Stimulated activated naive CD8-positive, alpha-beta T cell treated with anti-CD3 and anti-CD28 coated beads, Interleukin-15, amount 100 ng/mL, for 72 hours (primary cell): ENCODE measurements at regions not wholly inside any gene's neighbourhood (a gene's known extent, or its start where the extent isn't known, plus 50 kb on each side); places are given as distances from the start of the nearest gene placed in this dataset.

ENCODE experiments used
- ATAC-seq: fragments of 150-1000 bp; cut with Tn5 transposase; 2 replicates; pipeline ENCODE4 v1.10.0; 2021; ENCODE audit warnings: mild to moderate bottlenecking, moderate library complexity
- DNase-seq, 2 donors: peaks; one replicate each; pipeline ENCODE4 v3.0.0; 2021 to 2022
- H3K27ac Mint-ChIP-seq, 2 donors: one replicate each; pipeline ENCODE4 v1.8.0; 2022; ENCODE audit warnings: mild to moderate bottlenecking in 2 of 2, mixed read lengths in 2 of 2, moderate library complexity in 2 of 2
- H3K27me3 Mint-ChIP-seq: one replicate; pipeline ENCODE4 v1.8.0; 2022; ENCODE audit warnings: mixed read lengths
- H3K4me1 Mint-ChIP-seq: one replicate; pipeline ENCODE4 v1.8.0; 2022; ENCODE audit warnings: mild to moderate bottlenecking, mixed read lengths
- H3K4me3 Mint-ChIP-seq, 2 donors: one replicate each; pipeline ENCODE4 v1.8.0; 2022; ENCODE audit warnings: mild to moderate bottlenecking in 2 of 2, mixed read lengths in 2 of 2, moderate library complexity in 1 of 2
- H3K9me3 Mint-ChIP-seq, 2 donors: one replicate each; pipeline ENCODE4 v1.8.0; 2022; ENCODE audit warnings: mixed read lengths in 2 of 2

DNA sequence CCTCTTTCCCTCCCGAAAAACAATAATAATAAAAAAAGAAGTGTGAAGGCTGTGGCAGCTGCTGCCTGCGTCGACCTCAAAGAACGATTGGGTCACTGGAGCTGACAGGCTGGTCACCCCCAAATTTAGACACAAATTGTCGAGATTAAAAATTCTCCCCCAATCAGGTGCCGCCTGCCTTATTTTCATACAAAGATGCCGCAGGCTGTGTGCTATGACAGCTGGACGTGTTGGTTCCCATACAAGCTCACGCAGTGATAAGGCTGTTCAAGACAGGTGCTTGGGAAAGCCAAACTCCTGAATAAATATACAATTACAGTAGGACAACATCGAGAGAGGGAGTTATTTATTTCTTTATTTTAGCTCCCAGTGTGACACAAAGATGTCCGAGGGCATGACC lies 1041.8 kb downstream of the VRK1 start:
- Mint-ChIP-seq H3K4me3 (no peak overlapping the region), H3K9me3 (no peaks in the 10 kb centered on the region), H3K27me3 (no peaks in the 10 kb centered on the region), H3K4me1 (peaks cover 9% of the 10 kb centered on the region), H3K27ac (peak overlapping the region in 1 of 2 donors; percentile 30)
- ATAC-seq (no peak), DNase-seq (no peak)

DNA sequence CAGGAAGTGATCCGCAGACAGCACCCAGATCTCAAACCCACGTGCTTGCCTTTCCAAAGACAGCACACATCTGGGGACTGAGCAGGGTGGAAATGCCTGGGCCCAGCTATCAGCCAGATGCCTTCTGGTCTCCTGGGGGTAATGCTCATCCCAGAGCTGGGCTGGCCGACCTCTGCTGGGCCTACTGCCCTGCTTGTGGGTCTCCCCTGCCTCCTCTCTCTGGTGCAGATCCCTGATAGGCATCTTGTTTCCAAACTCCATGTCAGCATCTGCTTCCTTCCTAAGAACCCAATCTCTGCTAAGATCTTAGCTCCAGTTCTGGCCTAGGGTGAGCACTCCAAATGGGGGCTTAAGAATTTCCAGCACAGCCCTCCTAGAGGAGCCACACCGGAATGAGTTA lies 1043.0 kb downstream of the VRK1 start:
- Mint-ChIP-seq H3K4me1 (peaks cover 9% of the 10 kb centered on the region), H3K27ac (peak overlapping the region in 1 of 2 donors; percentile 24), H3K27me3 (no peaks in the 10 kb centered on the region), H3K9me3 (no peaks in the 10 kb centered on the region), H3K4me3 (no peak overlapping the region)
- no peak for ATAC-seq
- no peak for DNase-seq

DNA sequence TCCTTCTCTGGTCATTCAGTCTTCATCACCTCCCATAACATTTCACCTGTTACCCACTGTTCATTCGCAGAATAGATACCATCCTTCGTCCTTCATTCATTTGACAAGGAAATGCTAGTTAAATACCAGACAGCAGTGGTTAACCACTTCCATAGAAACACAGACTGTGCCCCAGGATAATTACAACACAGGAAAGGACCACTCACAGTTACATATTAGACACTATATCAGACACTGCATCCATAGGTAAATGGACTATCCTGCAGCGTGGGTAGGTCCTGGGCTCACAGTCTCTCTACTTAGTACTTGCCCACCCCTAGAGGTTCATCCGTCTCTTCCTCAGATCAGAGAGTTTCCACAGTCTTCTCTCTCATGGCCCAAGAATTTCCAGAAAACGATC lies 1044.6 kb downstream of the VRK1 start:
- Mint-ChIP-seq H3K4me1 (peaks cover 9% of the 10 kb centered on the region), H3K27me3 (no peaks in the 10 kb centered on the region), H3K27ac (peak overlapping the region in 1 of 2 donors; percentile 19), H3K4me3 (no peak overlapping the region), H3K9me3 (no peaks in the 10 kb centered on the region)
- ATAC-seq (peak; percentile 50), DNase-seq (no peak)

DNA sequence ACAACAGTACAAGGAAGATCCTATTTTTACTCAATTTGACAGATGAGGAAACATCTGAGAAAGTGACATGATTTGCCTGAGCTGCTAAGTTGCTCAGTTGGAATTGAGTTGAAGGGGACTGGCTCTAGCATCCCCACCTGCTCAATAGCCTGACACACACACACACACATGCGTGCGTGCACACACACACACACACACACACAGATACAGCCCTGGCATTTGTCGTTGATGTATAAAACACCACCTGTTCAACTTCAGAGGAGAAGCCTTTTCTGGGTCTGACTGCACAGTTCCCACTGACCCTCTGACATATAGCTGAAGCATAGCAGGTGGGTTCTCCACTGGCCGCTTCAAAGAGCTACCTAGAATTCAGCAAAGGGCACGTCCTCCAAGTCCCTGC lies 1045.9 kb downstream of the VRK1 start:
- Mint-ChIP-seq H3K27me3 (no peaks in the 10 kb centered on the region), H3K4me3 (no peak overlapping the region), H3K4me1 (peaks cover 9% of the 10 kb centered on the region), H3K9me3 (no peaks in the 10 kb centered on the region), H3K27ac (no peak overlapping the region)
- DNase-seq, result no peak
- ATAC-seq, result no peak

DNA sequence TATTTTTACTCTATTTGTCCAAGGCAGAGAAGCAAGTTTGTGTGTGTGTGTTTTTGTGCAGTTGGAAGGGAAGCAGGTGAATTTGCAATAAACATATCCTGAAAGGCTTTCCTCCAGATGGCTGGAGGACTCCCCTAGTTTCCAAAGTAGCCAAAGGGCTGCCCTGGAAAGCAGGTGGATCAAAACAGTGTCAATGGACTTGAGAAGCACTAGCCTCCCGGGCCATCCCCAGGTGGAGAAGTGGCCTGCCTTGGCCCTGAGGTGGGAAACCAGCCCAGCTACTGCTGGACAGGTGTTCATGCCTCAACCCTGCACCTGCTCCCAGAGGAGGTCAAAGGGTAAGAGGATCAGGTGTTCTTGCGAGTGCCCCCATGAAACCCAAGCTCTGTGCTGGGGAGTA lies 1046.9 kb downstream of the VRK1 start:
- Mint-ChIP-seq H3K9me3 (no peaks in the 10 kb centered on the region), H3K27ac (no peak overlapping the region), H3K27me3 (no peaks in the 10 kb centered on the region), H3K4me1 (peaks cover 9% of the 10 kb centered on the region), H3K4me3 (no peak overlapping the region)
- ATAC-seq (no peak), DNase-seq (no peak)

DNA sequence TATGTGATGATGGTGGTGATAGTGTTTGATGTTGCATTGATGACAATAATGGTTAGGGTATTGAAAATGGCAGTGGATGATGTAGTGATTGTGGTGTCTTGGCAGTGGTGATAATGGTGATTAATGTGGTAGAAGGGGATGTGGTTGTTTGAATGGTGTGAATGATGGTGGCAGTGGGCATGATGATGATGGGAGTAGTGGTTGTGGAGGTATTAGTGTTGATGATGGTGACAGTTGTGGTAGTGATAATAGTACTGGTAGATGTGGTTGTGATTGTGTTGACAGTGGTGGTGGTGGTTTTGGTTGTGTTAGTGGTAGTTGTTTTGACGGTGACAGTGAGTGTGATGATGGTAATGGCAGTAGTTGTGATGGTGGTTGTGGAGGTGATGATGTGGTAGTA lies 1049.0 kb downstream of the VRK1 start:
- Mint-ChIP-seq H3K4me3 (no peak overlapping the region), H3K27ac (no peak overlapping the region), H3K4me1 (peaks cover 9% of the 10 kb centered on the region), H3K27me3 (no peaks in the 10 kb centered on the region), H3K9me3 (no peaks in the 10 kb centered on the region)
- DNase-seq (peak; percentile 7 to 44), ATAC-seq (peak; percentile 83)

DNA sequence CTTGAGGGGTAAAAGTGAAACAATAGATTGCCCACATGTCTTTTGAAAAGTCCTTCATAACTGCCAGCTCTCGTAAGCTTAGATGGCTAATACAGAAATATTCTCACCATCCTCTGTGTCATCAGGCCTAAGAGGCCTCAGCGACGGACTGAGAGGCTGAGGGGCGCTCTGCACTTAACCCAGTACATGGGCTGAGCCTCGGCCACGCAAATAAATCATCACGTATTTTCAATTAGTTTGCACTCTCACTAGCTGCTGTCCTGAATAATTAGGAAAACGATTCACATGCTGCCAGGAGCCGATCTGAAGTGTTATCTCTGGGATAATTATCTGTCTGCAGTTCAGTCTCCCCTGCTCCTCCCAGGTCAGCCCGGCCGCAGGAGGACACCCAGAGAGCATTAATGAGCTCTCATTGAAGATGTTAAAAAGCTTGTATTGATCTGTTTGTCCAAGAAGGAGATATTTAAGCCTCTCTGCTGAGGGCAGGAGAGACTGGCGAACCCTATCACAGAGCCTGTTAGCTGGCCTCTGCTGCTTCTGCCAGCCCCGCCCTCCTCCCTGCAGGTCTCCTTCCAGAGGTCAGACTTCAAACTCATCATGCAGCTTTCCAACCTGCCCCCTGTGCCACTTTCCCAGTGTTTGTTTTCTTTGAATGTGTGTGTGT lies 1051.3 kb downstream of the VRK1 start:
- ATAC-seq, result no peak
- Mint-ChIP-seq H3K4me1 (no peaks in the 10 kb centered on the region), H3K4me3 (no peak overlapping the region), H3K9me3 (no peaks in the 10 kb centered on the region), H3K27me3 (no peaks in the 10 kb centered on the region), H3K27ac (no peak overlapping the region)
- no peak for DNase-seq

DNA sequence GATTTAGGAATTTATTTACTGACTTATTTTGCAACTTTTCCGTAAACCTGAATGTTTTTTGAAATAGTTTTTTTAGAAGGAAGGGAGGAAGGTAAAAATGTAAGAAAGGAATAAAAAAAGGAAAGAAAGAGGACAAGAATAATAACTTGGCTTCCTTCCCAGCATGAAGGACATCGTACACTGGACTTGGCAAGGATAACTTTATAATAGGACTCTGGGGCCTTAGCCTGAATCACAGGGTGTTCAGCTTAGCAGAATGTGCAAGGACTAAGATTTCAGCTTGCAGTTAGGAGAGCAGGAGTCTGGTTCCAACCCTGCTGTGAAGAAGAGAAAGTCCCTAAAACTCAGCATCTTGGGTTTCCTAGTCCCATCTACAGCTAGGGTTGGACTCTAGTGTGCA lies 1053.3 kb downstream of the VRK1 start:
- no peaks in the 10 kb centered on the region for H3K27me3 Mint-ChIP-seq
- DNase-seq (no peak), ATAC-seq (no peak)
- H3K27ac Mint-ChIP-seq, result no peak overlapping the region
- H3K4me1 Mint-ChIP-seq, result no peaks in the 10 kb centered on the region
- H3K4me3 Mint-ChIP-seq, result no peak overlapping the region
- H3K9me3 Mint-ChIP-seq, result no peaks in the 10 kb centered on the region

DNA sequence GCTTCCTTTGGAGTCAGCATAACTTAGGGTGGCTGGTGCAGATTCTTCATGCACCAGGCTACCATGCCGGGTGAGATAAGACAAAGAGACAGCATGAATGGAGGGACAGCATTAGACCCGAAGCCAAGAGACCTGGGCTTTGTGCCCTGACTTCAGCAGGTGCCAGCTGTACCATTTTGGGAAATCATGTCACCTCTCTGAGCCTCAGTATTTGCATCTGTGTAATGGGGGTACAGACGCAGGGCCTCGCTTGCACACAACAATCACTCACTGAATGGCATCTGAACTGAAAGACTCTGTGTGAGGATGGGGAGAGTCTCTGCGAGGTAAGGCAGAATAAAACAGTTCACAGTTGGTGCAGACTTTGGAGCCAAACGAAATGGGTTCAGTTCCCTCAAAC lies 1053.7 kb downstream of the VRK1 start:
- H3K27me3 Mint-ChIP-seq, result no peaks in the 10 kb centered on the region
- DNase-seq (no peak), ATAC-seq (no peak)
- H3K27ac Mint-ChIP-seq, result no peak overlapping the region
- no peaks in the 10 kb centered on the region for H3K4me1 Mint-ChIP-seq
- H3K9me3 Mint-ChIP-seq, result no peaks in the 10 kb centered on the region
- H3K4me3 Mint-ChIP-seq, result no peak overlapping the region

DNA sequence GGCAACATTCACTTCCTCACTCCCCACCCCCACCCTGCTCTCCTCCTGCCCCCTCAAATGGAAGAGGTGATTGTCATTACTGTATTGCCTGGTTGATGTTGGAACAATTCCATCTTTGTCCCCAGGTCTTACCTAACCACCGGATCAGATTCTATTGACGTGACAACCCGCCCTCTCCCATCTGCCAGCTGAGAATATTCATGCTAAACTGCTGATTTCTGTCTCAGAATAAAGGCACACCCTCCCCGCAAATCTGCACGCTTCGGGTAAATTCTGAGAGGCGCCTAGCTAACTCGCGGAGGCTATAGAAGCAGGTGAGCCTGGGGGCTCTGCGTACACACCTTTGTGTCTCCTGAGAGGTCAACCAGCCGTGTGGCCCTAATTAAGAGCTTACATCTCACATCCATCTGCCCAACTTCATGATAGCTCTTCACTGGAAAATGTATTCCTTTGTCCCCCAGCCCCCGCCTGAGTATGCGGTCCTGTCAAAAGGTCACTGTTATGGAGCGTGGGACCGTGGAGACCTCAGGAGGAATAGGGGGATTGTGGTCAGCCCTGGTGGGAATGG lies 1054.3 kb downstream of the VRK1 start:
- Mint-ChIP-seq H3K27ac (no peak overlapping the region), H3K9me3 (no peaks in the 10 kb centered on the region), H3K4me3 (no peak overlapping the region), H3K4me1 (no peaks in the 10 kb centered on the region), H3K27me3 (no peaks in the 10 kb centered on the region)
- DNase-seq (no peak), ATAC-seq (no peak)

DNA sequence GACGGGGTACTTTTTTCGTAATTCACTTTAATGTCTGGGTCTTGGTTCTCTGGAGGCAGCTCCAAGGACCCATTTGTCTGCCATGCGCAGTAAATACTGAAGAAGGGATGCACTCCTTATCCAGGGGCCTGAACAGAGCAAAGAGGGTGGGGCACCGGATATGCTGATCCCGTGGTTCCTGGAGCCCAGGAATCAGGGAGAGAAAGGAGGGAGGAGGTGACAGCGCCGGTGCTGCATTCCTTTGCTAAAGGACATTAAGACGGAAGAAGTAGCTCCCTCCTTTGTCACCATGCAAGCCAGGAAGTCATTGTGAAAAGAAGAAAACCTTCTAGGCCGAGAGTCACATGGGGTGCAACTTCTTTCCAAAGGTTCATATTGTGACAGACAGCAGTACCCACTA lies 1057.7 kb downstream of the VRK1 start:
- ATAC-seq (no peak), DNase-seq (no peak)
- Mint-ChIP-seq H3K9me3 (no peaks in the 10 kb centered on the region), H3K4me3 (no peak overlapping the region), H3K27ac (peak overlapping the region in 1 of 2 donors; percentile 0), H3K4me1 (no peaks in the 10 kb centered on the region), H3K27me3 (no peaks in the 10 kb centered on the region)

DNA sequence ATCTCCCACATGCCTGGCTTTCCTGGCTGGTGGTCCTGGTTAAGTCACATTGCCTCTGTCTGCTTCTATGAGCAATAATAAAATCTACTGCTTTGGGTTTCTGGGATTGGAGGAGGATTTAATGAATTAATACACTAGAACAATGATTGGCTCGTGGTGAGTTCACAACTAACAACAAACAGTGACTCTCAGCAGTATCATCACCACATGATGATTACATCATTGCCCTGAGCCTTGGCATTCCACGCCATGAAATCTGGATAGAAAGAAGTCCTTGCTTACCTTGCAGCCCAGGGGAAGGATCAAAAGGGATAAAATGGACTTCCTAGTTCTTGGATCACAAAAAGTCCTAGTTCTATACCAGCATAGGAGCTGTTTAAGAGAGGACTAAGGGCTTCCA lies 1069.0 kb downstream of the VRK1 start:
- ATAC-seq (peak; percentile 28), DNase-seq (no peak)
- Mint-ChIP-seq H3K4me1 (no peaks in the 10 kb centered on the region), H3K9me3 (peaks cover 7 to 10% of the 10 kb centered on the region in 2 donors), H3K27me3 (no peaks in the 10 kb centered on the region), H3K27ac (no peak overlapping the region), H3K4me3 (no peak overlapping the region)

DNA sequence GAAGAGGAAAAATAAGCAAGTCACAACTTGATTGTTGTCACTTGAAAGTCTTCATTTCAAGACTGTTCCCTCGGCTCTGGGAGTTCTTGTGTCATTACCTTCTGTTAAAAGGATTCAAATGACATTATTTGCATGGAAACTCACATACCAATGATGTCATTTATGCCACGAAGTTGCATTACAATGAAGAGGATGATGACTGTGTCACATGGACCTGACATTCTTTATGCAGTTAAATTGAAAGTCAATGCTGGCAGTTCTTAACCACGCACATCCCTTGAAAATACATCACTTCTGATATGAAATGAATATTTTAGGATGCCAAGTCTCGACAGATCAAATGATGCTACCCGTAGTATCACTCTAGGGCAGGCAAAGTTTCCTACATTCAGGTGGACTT lies 1069.5 kb downstream of the VRK1 start:
- peaks cover 12 to 13% of the 10 kb centered on the region in 2 donors for H3K9me3 Mint-ChIP-seq
- no peaks in the 10 kb centered on the region for H3K27me3 Mint-ChIP-seq
- H3K4me1 Mint-ChIP-seq, result no peaks in the 10 kb centered on the region
- no peak overlapping the region for H3K4me3 Mint-ChIP-seq
- DNase-seq, result no peak
- ATAC-seq, result peak; percentile 85
- H3K27ac Mint-ChIP-seq, result no peak overlapping the region

DNA sequence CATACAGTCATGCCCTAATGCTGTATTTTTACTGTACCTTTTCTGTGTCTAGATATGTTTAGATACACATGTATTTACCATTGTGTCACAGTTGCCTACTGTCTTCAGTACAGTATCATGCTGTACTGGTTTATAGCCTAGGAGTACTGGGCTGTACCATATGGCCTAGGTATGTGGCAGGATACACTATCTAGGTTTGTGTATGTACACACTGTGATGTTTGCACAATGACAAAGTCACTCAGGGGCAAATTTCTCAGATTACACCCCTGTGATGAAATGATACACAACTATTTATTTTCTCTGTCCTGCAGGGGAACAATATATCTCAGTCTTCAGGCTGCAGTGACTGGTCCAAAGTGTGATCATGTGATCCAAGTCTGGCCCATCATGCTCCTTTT lies 1076.1 kb downstream of the VRK1 start:
- ATAC-seq (no peak), DNase-seq (no peak)
- Mint-ChIP-seq H3K27ac (no peak overlapping the region), H3K9me3 (peaks cover 4 to 7% of the 10 kb centered on the region in 2 donors), H3K4me3 (no peak overlapping the region), H3K27me3 (no peaks in the 10 kb centered on the region), H3K4me1 (peaks cover 22% of the 10 kb centered on the region)

DNA sequence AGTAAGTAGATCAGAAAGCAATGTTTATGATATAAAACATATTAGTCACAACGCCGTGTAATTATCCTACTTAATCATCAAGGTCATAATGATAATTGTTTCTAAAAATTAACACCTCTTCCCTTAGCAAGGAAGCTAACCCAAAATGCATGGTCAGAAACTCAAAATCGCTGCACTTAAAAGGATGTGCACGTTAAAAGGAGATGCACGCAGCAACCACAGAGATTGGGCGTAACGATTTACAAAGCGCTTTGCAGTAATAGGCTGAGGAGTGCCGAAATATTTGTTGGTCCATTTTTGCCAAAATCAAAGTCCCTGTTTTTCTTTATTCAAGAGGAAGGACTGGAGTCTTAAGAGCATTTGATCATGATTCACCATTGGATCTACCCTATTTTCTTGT lies 1077.2 kb downstream of the VRK1 start:
- H3K27ac Mint-ChIP-seq, result peak overlapping the region in 1 of 2 donors; percentile 36
- no peaks in the 10 kb centered on the region for H3K27me3 Mint-ChIP-seq
- peaks cover 4 to 7% of the 10 kb centered on the region in 2 donors for H3K9me3 Mint-ChIP-seq
- ATAC-seq (peak; percentile 56), DNase-seq (no peak)
- peaks cover 33% of the 10 kb centered on the region for H3K4me1 Mint-ChIP-seq
- peak overlapping the region; percentile 10 to 59 for H3K4me3 Mint-ChIP-seq

DNA sequence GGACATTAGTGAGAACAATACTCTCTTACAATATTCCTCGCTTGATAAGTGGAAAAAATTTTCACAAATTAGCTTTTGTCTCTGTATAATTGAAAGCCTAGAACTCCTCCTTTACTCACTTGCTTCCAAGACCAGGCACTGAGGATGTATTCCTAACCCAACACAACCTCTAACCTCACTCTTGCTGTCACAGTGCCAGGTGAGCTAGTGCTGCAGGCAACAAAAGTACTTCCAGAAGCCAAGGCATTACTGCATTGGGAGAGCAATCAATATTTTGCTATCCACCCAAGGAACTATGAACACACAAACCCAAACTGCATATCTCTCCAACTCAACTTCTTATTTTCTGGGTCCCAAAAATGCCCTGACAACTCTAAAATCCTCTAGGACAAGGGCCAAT lies 1081.0 kb downstream of the VRK1 start:
- DNase-seq (no peak), ATAC-seq (no peak)
- no peaks in the 10 kb centered on the region for H3K27me3 Mint-ChIP-seq
- H3K27ac Mint-ChIP-seq, result peak overlapping the region in 1 of 2 donors; percentile 4
- no peak overlapping the region for H3K4me3 Mint-ChIP-seq
- peaks cover 46% of the 10 kb centered on the region for H3K4me1 Mint-ChIP-seq
- no peaks in the 10 kb centered on the region for H3K9me3 Mint-ChIP-seq

DNA sequence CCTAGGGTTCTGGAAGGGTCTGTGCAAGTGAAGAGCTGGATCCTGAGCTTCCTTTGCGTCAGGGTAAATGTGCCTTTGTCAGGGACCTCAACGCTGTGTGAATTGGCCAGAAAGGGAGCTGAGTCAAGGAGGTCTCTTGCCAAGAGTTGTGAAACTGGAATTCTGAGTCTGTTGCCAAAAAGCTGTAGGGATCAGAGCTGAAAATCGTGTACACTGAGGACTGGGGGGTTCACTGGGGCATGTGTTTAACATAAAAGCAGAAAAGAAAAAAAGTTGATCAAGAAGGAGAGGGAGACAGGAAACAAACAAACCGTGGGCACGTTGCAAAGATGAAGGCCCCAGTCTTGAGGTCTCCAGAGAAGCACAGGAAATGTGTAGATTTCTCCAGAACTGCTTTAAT lies 1081.5 kb downstream of the VRK1 start:
- Mint-ChIP-seq H3K4me1 (peaks cover 43% of the 10 kb centered on the region), H3K27me3 (no peaks in the 10 kb centered on the region), H3K9me3 (no peaks in the 10 kb centered on the region), H3K27ac (peak overlapping the region; percentile 4 to 28), H3K4me3 (no peak overlapping the region)
- DNase-seq, result no peak
- no peak for ATAC-seq
